CMK (cell line): ENCODE measurements at regions not wholly inside any gene's neighbourhood (a gene's known extent, or its start where the extent isn't known, plus 50 kb on each side); places are given as distances from the start of the nearest gene placed in this dataset.
A peak's percentile ranks its signal among the peaks of the same experiment; 100 is the strongest.
"Not testable (repeated sequence)": the region's sequence is repeated elsewhere in the genome, so short reads cannot be mapped to it uniquely, and the experiment has no call there.

Experiments used
- DNase-seq: peaks from one replicate; pipeline ENCODE4 v3.0.0-alpha.2; 2010; ENCODE audit warnings: low read depth

DNA sequence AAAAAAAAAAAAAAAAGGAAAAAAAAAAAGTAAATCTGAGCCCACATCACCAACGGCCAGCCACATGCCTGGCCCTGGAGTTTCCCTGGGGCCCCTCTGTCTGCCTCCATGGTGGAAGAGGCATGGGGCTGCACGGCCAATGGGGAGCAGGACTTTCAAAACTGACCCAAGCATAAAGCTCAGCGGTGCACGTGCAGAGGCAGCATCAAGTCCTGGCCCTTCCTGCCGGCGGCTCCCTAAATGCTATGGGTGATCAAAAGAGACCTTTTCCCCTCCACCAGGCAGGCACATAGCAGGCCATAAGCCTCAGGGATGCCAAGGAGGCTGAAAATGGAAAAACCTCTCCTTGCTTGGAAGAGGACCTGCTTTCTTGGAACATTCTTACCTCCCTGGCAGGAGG lies 94.3 kb downstream of the OAT start:
- DNase-seq, result no peak

DNA sequence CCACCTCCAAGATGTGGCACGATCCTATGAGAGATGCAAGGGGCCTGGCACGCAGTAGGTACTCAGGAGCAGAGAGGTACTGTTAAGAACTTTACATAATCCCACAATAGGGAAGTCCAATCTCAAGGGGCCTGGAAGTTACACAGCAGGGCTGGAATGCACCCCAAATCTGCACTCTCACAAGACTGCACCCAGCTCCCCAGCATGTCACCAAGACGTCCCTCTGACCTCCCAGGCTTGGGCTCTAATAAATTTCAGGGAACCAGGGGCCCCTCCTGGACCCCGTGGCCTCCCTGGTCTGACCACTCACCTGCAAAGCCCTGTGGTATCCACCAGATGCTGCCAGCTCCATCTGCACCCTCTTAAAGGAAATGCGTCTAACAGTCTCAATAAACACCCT lies 94.9 kb downstream of the OAT start:
- no peak for DNase-seq

DNA sequence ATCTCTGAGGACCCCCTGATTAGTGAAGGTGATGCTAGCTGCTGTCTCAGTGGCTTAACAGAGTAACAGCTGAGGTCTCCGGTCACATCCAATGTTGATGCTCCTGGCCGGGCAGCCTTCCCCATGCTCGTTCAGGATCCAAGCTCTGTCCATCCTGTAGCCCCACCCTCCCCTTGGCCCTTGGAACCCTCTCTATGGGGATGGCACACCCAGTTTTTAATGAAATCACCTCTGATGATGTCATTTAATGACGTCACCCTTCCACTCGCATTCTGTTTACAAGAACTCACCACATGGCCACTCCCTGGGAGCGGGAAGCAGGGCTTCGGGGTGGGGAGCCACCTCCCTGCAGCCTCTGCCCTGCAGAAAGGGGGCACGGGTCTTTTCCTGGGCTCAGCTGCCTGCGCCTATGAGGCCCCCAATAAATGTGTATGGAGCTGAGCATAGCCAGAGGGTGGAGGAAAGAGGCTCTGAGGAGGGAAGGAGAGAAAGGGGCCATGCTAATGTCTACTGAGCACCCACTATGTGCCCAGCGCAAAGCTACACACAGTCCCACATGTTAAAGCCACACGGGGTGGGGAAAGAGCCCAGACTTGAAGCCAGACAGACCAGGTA lies 95.5 kb downstream of the OAT start:
- DNase-seq, result no peak

DNA sequence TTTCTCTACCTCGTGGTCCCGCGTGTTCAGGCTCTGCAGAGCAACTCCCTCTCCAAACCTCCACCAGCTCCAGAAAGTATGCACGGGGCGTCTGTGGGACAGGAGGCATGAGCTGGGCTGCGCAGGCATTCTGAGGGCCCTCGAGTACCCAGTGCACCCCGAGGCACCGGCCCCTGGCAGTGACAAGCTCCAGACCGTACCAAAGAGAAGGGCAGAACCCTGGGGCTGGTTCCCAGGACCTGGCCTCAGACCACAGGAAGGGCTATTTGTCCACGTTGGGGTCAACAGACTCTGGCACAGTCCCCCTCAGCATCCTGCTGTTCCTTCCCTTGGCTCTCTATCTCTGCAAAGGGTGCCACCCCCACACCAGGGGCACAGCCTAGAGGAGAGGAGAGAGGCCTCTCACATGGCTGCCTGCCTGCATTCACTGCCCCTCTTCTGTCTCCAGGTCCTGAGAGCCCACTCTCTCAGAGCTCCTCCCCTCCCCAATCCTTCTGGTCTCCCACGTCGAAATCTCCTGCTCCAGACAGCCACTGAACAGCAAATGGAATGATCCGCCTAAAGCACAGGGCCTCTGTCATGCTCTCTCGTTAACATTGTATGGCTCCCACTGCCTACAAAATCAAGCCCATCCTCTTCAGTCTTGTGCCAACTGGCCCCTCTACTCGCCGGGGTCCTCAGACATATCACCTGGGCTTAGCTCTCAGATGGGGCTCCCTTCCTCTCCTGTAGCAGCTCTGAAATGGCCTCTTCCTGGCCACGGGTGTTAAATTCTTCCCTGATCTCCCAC lies 96.3 kb downstream of the OAT start:
- no peak for DNase-seq

DNA sequence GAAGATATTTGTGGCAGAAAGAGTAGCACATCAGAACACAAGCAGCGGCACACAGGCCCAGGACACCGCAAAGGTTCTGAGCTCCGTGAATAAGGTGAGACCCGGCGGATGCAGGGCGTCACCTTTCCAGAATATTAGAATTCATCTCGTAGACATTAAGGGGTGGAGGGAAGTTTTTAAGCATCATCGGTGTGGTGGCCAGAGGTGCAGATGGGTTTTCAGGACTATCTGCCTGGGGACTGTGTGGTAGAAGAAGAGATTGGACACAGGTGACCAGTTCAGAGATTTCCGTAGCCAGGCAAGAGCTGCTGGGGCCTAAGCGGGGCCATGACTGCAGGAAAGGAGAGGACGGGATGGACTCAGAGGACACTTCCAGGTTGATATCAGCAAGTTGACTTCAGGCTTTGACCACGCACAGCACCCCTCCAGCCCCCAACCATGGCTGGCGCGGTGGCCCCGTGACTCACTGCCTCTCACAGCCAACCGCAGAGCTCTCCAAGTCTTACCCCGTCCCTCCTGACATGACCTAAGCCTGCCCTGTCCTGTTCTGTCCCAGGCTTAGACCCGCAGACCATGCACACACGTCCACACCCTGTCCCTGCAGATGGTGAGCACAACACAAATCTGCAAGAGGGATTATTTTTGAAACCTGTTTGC lies 97.2 kb downstream of the OAT start:
- DNase-seq, result no peak

DNA sequence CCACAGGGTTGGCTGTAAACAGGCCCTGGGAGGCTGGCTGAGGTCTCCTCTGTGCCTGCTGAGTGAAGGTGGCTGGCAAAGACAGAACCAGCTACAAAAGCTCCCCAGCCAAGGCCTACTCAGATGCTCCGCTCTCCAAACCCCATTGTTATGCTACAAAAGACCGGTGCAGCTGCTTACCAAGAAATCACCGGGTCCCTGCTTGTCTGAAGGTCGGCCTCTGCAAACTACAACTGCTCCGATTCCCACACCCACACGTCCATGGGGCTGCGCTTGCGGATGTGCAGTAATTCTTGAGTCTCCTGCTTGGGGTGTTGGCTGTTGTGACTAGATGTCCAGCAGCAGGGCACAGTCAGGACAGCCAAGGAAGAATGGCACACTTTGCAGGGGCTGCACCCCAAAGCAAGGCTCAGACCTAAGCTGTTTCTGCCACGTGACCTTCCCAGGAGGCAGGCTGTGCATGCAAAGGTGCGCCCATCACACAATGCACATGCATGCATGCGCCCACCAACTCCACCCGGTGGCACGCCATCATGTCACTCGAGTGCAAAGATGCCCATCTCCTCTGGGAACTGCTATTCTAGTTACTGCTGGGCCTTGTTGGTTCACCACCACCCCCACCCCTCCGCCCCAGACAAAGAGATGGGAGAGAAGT lies 97.8 kb downstream of the OAT start:
- DNase-seq, result no peak

DNA sequence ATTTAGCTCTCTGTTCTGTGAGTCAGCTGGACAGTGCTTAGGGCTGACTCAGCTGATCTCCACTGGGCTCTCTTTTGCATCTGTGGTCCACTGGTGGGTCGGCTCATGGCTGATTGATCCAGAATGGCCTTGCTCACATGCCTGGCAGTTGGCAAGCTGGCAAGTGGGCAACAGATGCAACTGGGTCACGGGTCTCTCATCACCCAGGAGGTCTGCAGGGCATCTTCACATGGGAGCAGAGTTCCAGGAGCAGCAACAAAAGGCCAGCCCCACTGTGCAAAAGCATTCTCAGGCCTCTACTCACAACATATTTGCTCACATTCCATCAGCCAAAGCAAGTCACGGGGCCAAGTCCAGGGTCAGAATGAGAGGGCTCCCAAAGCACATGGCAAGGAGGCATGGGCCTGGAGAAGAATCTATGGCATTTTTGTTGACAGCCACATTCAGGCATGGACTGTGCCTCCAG lies 98.8 kb downstream of the OAT start:
- DNase-seq, result no peak

DNA sequence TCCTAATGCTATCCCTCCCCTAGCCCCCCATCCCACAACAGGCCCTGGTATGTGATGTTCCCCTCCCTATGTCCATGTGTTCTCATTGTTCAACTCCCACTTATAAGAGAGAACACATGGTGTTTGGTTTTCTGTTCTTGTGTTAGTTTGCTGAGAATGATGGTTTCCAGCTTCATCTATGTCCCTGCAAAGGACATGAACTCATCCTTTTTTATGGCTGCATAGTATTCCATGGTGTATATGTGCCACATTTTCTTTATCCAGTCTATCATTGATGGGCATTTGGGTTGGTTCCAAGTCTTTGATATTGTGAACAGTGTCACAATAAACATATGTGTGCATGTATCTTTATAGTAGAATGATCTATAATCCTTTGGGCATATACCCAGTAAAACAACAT lies 99.2 kb downstream of the OAT start:
- not testable (repeated sequence) for DNase-seq

DNA sequence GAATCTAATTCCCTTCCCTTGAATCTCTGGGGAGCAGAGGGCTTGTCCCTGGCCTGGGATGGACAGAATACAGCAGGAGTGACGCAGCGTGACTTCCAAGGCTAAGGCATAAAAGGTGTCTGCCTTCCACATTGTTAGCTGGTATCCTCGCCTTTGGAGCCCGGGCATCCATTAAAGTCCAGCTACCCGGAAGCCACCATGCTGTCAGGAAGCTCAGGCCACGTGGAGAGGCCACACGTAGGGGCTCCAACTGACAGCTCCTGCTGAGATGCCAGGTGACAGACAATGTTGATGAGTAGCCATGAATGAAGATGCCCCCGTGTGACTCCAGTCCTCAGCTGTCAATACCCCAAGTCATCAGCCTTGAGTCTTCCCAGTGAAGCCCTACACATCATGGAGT lies 99.9 kb downstream of the OAT start:
- no peak for DNase-seq

DNA sequence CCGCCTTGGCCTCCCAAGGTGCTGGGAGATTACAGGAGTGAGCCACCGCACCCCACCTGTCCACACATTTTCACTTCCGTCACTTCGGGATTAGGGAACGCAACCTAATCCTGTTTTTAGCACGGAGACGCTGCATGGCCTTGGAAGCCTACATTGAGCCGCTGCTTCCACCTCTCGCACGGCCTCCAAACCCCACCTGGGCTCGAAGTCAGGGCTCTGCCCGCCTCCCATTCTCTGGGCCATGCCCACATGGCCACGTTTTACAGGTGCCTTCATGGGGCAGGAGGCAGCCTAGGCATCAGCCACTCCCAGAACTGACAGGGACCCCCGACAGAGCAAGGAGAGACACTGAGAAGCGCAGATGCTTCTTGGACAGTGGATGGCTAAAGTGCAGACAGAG lies 100.6 kb downstream of the OAT start:
- no peak for DNase-seq

DNA sequence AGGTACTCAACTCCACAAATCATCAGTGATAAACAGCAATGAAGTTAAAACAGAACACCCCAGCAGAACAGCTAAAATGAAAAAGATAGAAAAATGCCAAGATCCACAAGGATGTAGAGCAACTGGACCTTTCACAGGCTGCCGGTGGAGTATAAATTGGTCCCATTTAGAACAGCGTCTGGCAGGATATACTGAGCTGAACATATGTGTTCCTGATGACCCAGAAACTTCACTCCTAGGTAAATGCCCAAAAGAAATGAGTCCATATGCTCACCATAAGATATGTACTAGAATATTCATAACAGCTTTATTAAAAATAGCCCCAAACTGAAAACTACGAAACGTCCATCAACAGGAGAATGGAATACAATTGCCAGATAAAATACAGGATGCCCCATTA lies 102.4 kb downstream of the OAT start:
- DNase-seq, result no peak

DNA sequence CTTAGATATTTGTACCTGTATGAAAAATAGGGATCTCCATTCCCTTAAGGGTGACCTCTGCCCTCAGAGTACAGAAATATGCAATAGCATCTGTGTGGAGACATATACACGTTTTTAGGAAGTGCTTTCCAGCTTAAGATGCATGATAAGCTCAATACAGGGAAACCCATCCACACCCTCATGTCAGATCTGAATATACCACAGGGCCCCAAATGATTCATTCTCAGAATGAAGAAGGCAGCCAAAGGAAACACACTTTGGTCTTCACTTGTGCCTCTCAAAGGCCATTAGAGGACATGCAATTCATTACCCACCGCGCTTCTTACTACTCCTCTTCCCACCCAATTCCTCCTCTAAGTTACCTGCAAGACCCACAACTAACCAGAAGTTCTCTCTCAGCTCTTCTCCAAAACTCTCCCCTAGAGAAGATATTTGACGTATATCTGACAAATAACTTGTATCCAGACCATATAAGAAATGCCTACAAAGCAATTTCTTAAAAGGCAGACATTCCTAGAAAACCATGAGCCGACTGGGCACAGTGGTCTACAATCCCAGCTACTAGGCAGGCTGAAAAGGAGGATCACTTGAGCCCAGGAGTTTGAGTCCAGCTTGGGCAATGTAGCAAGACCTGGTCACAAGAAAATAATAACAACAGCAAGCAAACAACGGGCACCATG lies 103.0 kb downstream of the OAT start:
- DNase-seq, result peak; percentile 25

DNA sequence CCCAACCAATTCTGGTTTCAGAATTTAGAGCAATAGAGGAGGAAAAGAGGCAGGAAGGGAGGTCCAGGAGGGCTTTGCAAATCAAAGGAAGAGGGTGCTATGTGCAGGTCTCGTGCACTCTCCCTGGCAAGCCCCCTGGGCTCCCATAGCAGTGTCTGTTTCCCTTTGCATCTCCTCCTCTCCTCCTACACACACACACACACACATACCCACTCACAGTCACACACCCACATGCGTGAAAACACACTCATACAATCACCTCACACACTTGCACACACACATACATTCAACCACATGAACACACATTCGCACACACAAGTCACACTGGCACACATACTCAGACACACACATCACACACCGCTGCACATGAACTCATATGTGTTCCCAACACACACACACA lies 105.3 kb downstream of the OAT start:
- DNase-seq, result no peak

DNA sequence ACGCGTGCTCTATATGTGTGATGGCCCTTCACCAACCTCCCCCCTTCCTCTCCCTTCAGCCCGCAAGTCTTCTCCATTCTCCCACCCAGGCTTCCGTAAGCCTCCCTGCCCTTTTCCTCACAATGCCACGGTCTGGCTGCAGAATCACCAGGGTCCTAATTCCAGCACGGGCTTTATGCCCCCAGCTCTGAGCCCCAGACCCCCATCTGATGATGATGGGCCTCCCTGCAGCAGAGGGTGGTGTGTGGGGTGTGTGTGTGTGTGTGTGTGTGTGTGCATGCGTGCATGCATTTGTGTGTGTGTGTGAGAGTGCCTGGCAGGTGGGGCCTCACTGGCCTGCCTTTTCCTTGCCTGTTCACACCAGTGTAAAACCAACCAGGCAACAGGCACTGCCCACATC lies 109.9 kb downstream of the OAT start:
- no peak for DNase-seq

DNA sequence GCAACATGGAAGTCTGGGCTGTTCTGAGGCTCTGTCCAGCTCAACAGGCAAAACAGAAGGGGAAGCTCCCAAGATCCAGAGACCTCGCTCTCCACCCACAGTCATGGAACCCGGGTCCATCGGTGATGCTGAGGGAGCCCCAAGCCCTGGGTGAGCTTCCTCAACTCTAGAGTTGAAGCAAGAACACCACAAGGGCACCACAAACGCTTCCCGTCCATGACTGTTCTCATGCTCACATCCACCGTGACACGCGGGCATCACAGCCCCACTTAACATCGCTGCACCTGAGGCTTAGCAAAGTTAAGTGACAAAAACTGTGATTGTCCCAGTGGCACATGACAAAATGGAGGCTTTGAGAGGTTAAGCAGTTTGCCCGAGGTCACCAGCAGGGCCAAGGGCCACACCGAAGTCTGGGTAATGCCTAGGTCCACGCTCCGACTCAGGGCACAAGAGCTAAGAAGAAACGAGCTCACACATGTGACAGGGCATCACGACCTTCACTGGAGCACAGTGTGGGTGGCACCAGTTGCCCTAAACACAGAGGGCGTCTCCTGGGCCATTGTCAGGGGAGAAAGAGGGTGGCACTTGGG lies 110.6 kb downstream of the OAT start:
- no peak for DNase-seq

DNA sequence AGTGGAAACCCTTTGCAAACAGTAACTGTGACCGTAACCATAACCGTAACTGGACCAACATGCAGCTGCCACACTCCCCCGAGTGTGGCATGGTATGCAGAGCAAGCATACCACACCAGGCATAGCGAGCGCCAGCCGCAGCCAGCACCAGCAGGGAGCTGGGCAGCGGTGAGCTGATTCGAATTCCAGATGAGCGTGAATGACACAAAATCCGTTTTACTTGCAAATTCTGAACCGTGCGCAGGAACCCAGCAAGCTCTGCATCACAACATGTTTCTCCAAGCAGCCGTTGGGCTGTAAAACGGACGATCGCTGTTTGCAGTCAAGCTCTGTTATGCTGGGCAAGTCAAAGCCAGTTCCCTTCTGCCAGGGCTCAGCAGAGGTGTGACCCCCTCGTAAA lies 111.1 kb downstream of the OAT start:
- DNase-seq, result no peak

DNA sequence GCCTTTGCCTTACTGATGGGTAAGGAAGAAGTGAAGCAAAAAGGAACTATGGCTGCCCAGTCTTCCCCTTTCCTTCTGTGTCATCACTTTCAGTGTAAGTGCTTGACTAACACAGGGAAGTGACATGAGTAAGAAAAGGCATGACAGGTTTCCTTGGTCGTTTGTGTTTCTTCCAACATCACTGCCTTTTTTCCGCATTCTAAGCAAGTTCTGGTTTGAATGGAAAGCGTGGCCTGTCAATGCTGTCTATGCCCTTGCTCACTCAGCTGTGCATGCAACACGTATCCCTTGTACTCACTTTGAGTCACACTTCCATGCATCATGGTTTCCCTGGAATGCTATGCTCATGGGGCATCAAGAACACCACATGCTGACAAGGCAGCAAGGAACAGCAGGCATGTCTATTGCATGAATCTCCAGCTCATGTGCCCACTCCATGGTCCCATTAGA lies 111.8 kb downstream of the OAT start:
- DNase-seq, result no peak

DNA sequence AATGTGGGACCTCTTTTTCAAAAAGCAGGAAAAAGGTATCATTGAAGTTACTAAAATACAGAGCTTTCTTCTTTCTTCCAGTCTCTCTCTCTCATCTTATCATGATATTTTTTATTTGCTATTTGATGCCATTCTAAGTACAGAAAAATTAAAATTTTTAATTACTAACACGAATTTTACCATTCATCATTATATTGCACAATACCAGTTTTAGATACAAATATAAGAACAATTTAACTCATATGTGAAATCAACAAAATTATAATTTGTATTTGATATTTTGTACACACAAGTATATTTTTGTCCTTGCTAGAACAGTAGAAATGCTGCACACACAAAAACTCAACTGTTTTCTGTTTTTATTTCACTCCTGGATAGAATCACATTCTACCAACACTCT lies 112.2 kb downstream of the OAT start:
- DNase-seq, result no peak

DNA sequence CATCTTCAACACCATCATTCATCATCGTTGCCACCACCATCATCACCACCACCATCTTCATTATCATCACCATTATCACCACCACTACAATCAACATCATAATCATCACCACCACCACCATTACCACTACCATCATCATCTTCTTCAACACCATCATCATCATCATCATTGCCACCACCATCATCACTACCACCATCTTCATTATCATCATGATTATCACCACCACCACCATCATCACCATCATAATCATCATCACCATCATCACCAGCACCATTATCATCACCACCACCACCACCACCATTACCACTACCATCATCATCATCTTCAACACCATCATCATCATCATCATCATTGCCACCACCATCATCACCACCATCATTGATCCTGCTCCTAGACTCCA lies 112.7 kb downstream of the OAT start:
- DNase-seq, result no peak

DNA sequence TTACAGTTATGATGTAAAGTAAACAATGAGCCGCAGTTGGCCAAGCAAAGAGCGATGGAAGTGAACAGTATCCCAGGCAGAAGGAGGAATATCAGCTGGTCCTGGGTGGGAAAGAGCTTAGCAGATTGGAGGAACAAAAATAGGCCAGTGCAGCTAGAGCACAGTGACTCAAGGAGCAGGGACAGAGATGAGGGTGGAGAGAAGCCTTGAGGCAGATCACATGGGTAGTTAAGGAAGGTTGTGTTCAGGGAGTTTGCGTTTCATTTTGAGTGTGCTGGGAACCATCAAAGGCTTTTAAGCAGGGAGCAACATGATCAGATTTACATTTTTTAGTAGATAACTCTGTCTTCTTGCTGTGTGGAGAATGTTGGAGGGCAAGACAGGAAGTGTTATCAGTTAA lies 113.6 kb downstream of the OAT start:
- DNase-seq, result no peak

DNA sequence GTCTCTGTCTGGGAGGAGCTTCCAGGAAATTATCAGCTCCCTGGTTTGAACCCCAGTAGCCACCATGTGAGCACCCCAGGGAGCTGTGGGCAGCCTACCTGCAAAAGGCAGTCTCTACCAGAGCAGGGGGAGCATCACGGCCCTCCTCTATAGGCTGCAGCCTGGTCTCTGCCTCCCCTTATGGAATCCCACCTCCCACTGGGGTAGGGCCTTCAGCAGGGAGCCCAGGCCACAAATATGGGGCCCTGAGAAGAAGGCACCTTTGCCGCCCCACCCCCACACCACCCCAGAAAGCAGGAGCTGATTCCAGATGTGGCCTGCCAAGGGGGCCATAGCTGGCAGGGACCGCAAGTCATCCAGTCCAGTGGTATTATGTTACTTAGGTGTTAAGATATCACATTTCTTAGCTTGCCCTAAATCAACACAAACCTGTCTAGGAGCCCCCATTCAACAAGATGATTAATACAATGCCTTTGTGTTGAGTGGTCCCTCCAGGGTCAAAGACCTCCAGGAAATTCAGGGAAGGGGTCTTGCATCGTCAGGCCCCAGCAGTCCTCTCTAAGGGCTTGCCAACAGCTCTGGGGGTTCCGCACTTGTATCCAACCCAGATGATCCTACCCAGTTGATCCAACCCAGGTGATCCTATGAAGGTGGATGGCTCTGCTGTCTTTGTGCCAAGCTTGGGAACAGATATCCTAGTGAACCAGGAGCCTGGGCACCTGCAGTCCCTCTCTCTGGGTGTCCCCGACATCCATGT lies 114.9 kb downstream of the OAT start:
- no peak for DNase-seq
